Keratinocyte (primary cell): ENCODE measurements at regions not wholly inside any gene's neighbourhood (a gene's known extent, or its start where the extent isn't known, plus 50 kb on each side); places are given as distances from the start of the nearest gene placed in this dataset.

Experiments
- EZH2 ChIP-seq: IDR thresholded peaks from one replicate; pipeline ENCODE4 v1.6.1; 2012; ENCODE audit warnings: inconsistent platforms, mild to moderate bottlenecking, low read length, moderate library complexity
- TF ChIP-seq, protein P1 (sequence below), 3 experiments: IDR thresholded peaks in 1 of 3; conservative IDR thresholded peaks in 1 of 3; optimal IDR thresholded peaks in 1 of 3; 2 replicates in 2 of 3; 3 replicates in 1 of 3; pipeline versions ENCODE3 to v1.5.1; 2011; ENCODE audit warnings: low read length in 3 of 3, mild to moderate bottlenecking in 3 of 3, moderate library complexity in 2 of 3, control low read depth in 1 of 3, inconsistent platforms in 1 of 3; ENCODE audit not compliant: insufficient read depth in 2 of 3; ENCODE audit errors: extremely low read depth in 1 of 3

DNA sequence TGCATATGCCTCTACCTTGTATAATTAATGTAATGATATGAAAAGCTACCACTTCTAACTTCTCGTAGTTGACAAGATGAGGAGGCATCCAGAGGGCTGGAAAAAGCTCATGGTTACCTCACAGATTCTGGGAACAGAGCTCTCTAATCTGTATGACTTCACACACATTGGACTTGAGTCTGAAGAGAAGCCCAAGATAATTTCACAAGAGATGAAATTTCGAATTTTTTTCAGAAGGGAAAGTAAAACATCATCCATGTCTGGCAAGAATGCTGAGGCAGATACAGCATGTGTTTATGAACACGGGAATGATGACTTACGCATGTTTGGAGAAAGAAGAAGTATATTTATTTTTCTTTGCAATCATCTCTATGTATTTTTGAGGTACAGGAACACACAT is 141.8 kb upstream of the TENT5A start:
- TF ChIP-seq, protein P1, sequence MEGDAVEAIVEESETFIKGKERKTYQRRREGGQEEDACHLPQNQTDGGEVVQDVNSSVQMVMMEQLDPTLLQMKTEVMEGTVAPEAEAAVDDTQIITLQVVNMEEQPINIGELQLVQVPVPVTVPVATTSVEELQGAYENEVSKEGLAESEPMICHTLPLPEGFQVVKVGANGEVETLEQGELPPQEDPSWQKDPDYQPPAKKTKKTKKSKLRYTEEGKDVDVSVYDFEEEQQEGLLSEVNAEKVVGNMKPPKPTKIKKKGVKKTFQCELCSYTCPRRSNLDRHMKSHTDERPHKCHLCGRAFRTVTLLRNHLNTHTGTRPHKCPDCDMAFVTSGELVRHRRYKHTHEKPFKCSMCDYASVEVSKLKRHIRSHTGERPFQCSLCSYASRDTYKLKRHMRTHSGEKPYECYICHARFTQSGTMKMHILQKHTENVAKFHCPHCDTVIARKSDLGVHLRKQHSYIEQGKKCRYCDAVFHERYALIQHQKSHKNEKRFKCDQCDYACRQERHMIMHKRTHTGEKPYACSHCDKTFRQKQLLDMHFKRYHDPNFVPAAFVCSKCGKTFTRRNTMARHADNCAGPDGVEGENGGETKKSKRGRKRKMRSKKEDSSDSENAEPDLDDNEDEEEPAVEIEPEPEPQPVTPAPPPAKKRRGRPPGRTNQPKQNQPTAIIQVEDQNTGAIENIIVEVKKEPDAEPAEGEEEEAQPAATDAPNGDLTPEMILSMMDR (optimal IDR thresholded peaks at IDR 0.05 in 1 of 3, IDR thresholded peaks at IDR 0.05 in 1 of 3, conservative IDR thresholded peaks at IDR 0.05 in 1 of 3; ENCODE audit: extremely low read depth in 1 of 3, insufficient read depth in 2 of 3, low read length in 3 of 3), result no peak
- no peak for TF ChIP-seq EZH2
